ENCODE measurements at regions not wholly inside any gene's neighbourhood (a gene's known extent, or its start where the extent isn't known, plus 50 kb on each side); places are given as distances from the start of the nearest gene placed in this dataset.
"Not testable (repeated sequence)": the region's sequence is repeated elsewhere in the genome, so short reads cannot be mapped to it uniquely, and the experiment has no call there.

GRCh38 chr10:118925404-118926071, 104.0 kb upstream of the NANOS1 start:
- in situ Hi-C loops (cut with HindIII; ENCODE audit: low sequenced_read_pairs) = no loop called here
- no peak overlapping the region for H3K4me3 ChIP-seq (ENCODE audit: low read depth, low read length)
- TF ChIP-seq, protein P1, sequence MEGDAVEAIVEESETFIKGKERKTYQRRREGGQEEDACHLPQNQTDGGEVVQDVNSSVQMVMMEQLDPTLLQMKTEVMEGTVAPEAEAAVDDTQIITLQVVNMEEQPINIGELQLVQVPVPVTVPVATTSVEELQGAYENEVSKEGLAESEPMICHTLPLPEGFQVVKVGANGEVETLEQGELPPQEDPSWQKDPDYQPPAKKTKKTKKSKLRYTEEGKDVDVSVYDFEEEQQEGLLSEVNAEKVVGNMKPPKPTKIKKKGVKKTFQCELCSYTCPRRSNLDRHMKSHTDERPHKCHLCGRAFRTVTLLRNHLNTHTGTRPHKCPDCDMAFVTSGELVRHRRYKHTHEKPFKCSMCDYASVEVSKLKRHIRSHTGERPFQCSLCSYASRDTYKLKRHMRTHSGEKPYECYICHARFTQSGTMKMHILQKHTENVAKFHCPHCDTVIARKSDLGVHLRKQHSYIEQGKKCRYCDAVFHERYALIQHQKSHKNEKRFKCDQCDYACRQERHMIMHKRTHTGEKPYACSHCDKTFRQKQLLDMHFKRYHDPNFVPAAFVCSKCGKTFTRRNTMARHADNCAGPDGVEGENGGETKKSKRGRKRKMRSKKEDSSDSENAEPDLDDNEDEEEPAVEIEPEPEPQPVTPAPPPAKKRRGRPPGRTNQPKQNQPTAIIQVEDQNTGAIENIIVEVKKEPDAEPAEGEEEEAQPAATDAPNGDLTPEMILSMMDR (IDR thresholded peaks at IDR 0.05; ENCODE audit: low read depth, low read length) = no peak
- no peak for DNase-seq (ENCODE audit: low read depth, low spot score)

DNA sequence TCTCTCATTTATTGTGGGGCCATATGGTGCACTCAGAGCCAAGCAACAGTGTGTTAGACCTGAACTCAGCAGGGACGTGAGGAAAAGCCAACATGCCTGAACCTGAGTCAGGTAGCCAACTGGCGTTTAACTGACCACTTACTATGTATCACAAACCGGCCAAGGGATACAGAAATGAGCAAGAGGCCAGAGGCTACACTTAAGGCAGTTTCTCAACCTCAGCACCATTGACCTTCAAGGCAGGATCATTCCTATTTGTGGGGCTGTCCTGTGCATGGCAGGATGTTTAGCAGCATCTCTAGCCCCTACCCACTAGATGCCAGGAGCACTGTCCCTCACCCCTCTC, 103.5 kb upstream of the NANOS1 start:
- no peak for DNase-seq (ENCODE audit: low read depth, low spot score)
- H3K4me3 ChIP-seq (ENCODE audit: low read depth, low read length) = no peak overlapping the region
- TF ChIP-seq, protein P1 (IDR thresholded peaks at IDR 0.05; ENCODE audit: low read depth, low read length) = no peak
- in situ Hi-C loops (cut with HindIII; ENCODE audit: low sequenced_read_pairs) = no loop called here

DNA sequence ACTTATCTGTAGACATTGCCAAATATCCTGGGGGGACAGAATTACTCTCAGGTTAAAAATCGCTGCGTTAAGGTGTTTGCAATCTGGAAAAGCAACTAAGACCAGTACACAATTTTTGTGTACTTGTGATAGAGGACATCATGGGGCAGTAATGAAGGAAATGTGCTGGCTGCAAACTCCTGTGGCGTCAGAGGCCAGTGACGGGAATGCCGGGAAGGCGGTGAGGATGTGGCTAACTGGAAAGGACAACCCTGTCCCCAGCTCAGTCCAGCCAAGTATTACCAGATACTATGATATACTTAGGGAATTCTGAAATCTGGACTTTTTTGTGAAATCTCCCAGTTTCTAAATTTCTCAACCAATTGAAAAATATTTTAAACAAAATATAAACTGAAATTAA, 103.1 kb upstream of the NANOS1 start:
- in situ Hi-C loops (cut with HindIII; ENCODE audit: low sequenced_read_pairs) = no loop called here
- no peak for DNase-seq (ENCODE audit: low read depth, low spot score)
- no peak overlapping the region for H3K4me3 ChIP-seq (ENCODE audit: low read depth, low read length)
- TF ChIP-seq, protein P1 (IDR thresholded peaks at IDR 0.05; ENCODE audit: low read depth, low read length) = no peak

DNA sequence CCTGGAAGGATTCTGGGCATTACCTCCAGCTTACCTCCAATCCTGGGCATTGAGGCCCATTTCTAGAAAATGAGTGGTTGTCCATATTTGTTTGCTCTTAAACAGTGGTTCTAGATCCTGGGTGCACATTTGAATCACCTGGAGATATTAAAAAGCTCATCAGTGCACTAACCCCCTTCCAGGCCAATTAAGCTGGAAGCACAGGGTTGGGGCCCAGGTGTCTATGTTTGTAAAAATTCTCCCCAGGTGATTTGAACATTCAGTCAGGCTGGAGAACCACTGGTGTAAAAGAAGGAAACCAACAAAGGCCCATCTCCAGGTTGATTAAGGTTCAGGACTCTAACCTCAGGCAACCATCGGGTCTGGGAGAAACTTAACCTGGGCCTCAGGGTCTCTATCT, 102.6 kb upstream of the NANOS1 start:
- in situ Hi-C loops (cut with HindIII; ENCODE audit: low sequenced_read_pairs) = no loop called here
- TF ChIP-seq, protein P1 (IDR thresholded peaks at IDR 0.05; ENCODE audit: low read depth, low read length) = no peak
- DNase-seq (ENCODE audit: low read depth, low spot score) = no peak
- no peak overlapping the region for H3K4me3 ChIP-seq (ENCODE audit: low read depth, low read length)

DNA sequence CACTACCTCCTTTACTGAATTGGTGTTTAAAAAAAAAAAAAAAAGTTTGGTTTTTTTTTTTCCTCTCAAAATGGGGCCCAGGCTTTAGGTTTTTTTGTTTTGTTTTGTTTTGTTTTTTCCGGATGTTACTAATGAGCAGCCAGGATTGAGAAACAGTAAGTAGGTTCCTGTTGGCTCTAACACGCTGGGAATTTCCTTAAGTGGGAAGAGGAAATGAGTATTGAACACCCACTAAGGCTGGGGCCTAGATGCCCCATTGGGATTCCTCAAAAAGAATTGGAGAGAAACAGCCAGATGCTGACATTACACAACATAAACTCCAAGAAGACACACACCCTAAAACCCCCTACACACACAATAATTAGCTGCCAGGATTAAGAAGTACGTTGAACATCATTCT, 102.2 kb upstream of the NANOS1 start:
- TF ChIP-seq, protein P1 (IDR thresholded peaks at IDR 0.05; ENCODE audit: low read depth, low read length) = no peak
- in situ Hi-C loops (cut with HindIII; ENCODE audit: low sequenced_read_pairs) = no loop called here
- no peak for DNase-seq (ENCODE audit: low read depth, low spot score)
- H3K4me3 ChIP-seq (ENCODE audit: low read depth, low read length) = no peak overlapping the region

DNA sequence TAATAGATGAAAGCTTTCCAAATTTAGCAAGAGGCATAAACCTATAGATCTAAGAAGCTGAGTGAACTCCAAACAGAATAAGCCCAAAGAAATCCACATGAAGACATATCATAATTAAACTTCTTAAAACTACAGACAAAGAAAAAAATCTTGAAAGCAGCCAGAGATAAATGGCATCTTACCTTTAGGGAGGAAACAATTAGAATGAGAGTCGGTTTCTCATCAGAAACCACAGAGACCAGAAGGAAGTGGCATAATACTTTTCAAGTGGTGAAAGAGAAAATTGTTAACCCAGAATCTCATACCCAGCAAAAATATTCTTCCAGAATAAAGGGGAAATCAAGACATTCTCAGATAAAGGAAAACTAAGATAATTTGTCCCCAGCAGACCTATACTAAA, 98.9 kb upstream of the NANOS1 start:
- H3K4me3 ChIP-seq (ENCODE audit: low read depth, low read length) = no peak overlapping the region
- TF ChIP-seq, protein P1 (IDR thresholded peaks at IDR 0.05; ENCODE audit: low read depth, low read length) = no peak
- in situ Hi-C loops (cut with HindIII; ENCODE audit: low sequenced_read_pairs) = no loop called here
- DNase-seq (ENCODE audit: low read depth, low spot score) = no peak

DNA sequence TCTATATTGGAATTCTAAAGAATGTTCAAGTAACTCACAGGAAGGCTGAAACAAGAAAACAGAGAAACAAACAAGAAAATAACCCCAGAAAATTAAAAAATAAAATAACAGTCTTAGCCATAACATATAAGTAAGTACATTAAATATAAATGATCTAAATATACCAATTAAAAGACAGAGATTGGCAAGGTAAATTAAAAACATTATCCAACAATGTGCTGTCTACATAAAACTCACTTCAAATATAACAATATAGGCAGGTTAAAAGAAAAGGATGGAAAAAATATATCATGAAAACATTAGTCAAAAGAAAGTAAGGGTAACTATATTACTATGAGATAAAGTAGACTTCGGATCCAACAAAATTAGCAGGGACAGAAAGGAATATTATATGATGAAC, 98.1 kb upstream of the NANOS1 start:
- in situ Hi-C loops (cut with HindIII; ENCODE audit: low sequenced_read_pairs) = no loop called here
- no peak for DNase-seq (ENCODE audit: low read depth, low spot score)
- TF ChIP-seq, protein P1 (IDR thresholded peaks at IDR 0.05; ENCODE audit: low read depth, low read length) = no peak
- no peak overlapping the region for H3K4me3 ChIP-seq (ENCODE audit: low read depth, low read length)

GRCh38 chr10:118932154-118932553, 97.4 kb upstream of the NANOS1 start:
- in situ Hi-C loops (cut with HindIII; ENCODE audit: low sequenced_read_pairs); H3K4me3 ChIP-seq (ENCODE audit: low read depth, low read length); DNase-seq (ENCODE audit: low read depth, low spot score): not testable (repeated sequence)

Data from astrocyte of the spinal cord (primary cell).